NCI-H187 (cell line): ENCODE measurements at regions not wholly inside any gene's neighbourhood (a gene's known extent, or its start where the extent isn't known, plus 50 kb on each side); places are given as distances from the start of the nearest gene placed in this dataset.

Source experiments
- DNase-seq, 2 experiments: peaks; one replicate each; lab custom pipeline; 2025; lab: John Stamatoyannopoulos, UW

DNA sequence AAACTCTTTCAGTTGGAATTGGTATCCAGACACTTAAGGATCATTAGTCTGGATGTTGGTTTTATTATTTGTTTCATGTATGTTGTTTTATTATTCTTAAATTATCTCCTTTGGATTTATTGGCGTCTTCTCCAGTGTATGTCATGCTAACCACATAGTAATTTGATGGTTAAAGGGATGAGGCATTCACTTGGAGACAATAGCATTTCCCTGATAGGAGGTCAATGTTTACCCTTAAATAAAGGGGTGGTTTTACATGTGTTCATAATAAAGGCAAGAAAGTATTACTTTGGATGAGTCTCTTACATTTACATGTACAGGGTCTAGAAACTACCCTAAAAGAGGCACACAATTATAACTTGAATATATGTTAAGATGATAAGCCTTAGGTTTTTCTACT, 51.2 kb upstream of the RNF144B start:
- DNase-seq = no peak

DNA sequence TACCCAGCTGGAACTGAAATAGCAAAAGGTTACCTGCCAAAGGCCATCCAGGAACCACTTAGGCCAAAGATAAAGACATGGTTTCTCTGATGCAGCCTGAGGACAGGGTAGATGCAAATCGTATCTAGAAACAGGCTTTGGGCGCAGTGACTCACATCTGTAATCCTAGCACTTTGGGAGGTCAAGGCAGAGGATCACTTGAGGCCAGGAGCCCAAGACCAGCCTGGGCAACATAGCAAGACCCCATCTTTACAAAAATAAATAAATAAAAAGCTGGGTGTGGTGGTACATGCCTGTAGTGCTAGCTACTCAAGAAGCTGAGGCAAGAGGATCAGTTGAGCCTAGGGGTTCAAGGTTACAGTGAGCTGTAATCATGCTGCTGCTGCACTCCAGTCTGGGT, 52.9 kb upstream of the RNF144B start:
- DNase-seq = no peak

GRCh38 chr6:18330548-18331081, 56.5 kb upstream of the RNF144B start:
- DNase-seq = no peak

DNA sequence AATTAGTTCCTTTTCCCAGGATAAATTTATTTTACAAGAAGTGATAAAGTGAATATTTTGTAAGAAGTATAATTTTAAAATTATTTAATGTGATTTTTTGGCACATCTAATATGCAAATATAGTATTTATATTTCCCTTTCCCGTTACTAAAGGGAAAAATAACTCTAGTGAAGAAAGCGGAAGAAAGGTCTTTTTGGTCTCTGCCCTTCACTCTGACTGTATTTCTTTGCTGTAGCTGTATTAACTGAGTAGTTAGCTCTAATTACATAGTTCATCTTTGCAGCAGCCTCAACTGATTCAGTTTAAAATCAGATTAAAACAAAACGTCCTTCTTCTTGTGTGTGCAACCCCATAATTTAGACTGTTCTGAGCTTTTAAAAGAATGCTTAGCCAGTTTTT, 57.4 kb upstream of the RNF144B start:
- no peak for DNase-seq

GRCh38 chr6:18328540-18328939, 58.6 kb upstream of the RNF144B start:
- DNase-seq = no peak

DNA sequence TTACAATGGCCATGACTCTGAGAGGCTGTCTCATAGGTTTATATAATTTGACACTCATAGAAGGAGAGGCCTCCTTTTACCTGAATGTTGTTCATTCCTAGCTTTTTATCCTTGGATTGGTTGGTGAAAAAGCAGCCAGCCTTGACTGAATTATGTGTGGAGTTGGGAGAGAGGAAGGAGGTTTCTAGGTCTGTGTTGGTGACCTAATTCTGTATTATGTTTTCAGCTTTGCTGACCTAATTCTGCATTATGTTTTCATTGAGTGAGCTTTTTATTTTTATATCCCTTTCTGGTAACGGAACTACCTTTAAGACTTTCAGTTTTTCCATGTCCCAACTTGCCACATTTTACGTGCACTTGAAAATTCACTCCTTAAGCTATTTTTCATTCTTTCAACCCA, 59.1 kb upstream of the RNF144B start:
- DNase-seq = no peak

- peak; percentile 44 to 61 for DNase-seq
Measured at GRCh38 chr6:18327626-18328025, 59.5 kb upstream of the RNF144B start.

GRCh38 chr6:18326980-18327379, 60.2 kb upstream of the RNF144B start:
- no peak for DNase-seq

GRCh38 chr6:18326001-18326400, 61.1 kb upstream of the RNF144B start:
- DNase-seq = no peak

GRCh38 chr6:18324706-18325042, 60.3 kb upstream of the DEK start:
- DNase-seq = no peak

DNA sequence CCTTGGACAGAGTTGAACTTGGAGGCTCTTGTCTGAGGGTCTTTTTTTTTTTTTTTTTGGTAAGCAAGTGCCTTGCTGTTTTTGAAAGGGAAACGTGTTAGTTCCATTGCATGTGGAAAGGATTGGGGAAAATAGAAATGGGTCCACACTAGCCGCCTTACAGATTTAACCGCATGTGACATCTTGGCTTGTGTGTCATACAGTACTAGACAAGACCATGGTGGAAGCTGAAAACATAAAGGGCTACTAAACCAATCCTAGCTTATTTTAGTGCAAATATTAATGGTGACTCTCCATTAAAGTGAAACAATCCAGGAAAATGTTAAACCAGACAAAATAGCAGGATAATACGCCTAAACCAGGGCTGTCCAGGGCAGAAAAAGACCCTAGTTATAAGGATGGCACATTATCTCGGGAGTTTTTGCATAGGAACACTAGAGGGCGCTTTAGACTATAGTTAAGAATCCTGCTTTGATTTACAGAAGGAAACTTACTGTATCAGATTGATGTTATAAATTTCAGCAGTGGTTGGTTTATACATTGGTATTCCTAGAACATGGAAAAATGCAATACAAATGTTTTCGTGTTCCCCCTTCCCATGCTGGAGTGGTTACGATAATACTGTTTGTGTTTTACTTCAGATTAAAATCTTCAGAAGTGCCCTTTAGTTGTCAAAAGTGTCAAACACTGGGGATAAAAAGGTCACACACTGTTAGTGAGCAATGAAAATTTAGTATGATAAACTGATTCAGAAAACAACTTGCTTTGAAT, 59.8 kb upstream of the DEK start:
- peak in 1 of 2 experiments; percentile 6 for DNase-seq

GRCh38 chr6:18317850-18318249, 53.5 kb upstream of the DEK start:
- DNase-seq = no peak

GRCh38 chr6:18314317-18314997, 50.1 kb upstream of the DEK start:
- DNase-seq = no peak
